H1 (cell line): ENCODE measurements at regions not wholly inside any gene's neighbourhood (a gene's known extent, or its start where the extent isn't known, plus 50 kb on each side); places are given as distances from the start of the nearest gene placed in this dataset.

ENCODE experiments used
- CTCF ChIA-PET: fragments of 300-600 bp; sonication (Branson Sonifier 250); formaldehyde crosslinking; loops from one replicate; lab custom pipeline; 2021; ENCODE audit not compliant: partially characterized antibody; lab: Charles Lee
- POLR2A ChIA-PET: fragments of 300-600 bp; sonication (Branson Sonifier 250); formaldehyde crosslinking; loops from one replicate; lab custom pipeline; 2021; ENCODE audit warnings: inconsistent platforms; ENCODE audit not compliant: partially characterized antibody; lab: Charles Lee
- DNase-seq, 2 experiments: peaks; one replicate each; pipeline versions ENCODE4 v3.0.0 to v3.0.0-alpha.2; 2010 to 2022; ENCODE audit warnings: low spot score in 2 of 2, low read depth in 1 of 2, mixed read lengths in 1 of 2
- FAIRE-seq: peaks from 2 replicates; lab custom pipeline; 2011; peaks lifted over from hg19 to GRCh38; lab: Jason Lieb, UNC
- H2AFZ ChIP-seq: 2 replicates; pipeline ENCODE4 v1.8.1; 2012; ENCODE audit warnings: low read length, inconsistent platforms
- H2AK5ac ChIP-seq: 2 replicates; pipeline ENCODE4 v1.6.1; 2013; ENCODE audit warnings: low read depth, low read length
- H2BK120ac ChIP-seq: replicated peaks from 2 replicates; pipeline ENCODE3; 2013; ENCODE audit warnings: low read depth, low read length, inconsistent platforms
- H2BK12ac ChIP-seq: 2 replicates; pipeline ENCODE4 v1.6.1; 2013; ENCODE audit warnings: low read depth, low read length
- H2BK15ac ChIP-seq: 2 replicates; pipeline ENCODE4 v1.6.1; 2013; ENCODE audit warnings: low read length
- H2BK20ac ChIP-seq: 2 replicates; pipeline ENCODE4 v1.6.1; 2013; ENCODE audit warnings: low read length
- H2BK5ac ChIP-seq: 2 replicates; pipeline ENCODE4 v1.6.1; 2013; ENCODE audit warnings: low read depth, low read length
- H3K14ac ChIP-seq: 2 replicates; pipeline ENCODE4 v1.6.1; 2013; ENCODE audit warnings: inconsistent platforms; ENCODE audit not compliant: insufficient read length
- H3K18ac ChIP-seq: 2 replicates; pipeline ENCODE4 v1.6.1; 2013; ENCODE audit warnings: low read length; ENCODE audit errors: extremely low read depth
- H3K23ac ChIP-seq: 2 replicates; pipeline ENCODE4 v1.6.1; 2013; ENCODE audit warnings: inconsistent platforms; ENCODE audit not compliant: insufficient read length
- H3K23me2 ChIP-seq: 2 replicates; pipeline ENCODE4 v1.6.1; 2013; ENCODE audit warnings: low read depth, low read length
- H3K27ac ChIP-seq: 2 replicates; pipeline ENCODE4 v1.6.1; 2011; ENCODE audit warnings: low read depth, low read length, inconsistent platforms
- H3K27me3 ChIP-seq, 4 experiments: replicated peaks in 1 of 4; 1 replicate in 1 of 4; 2 replicates in 3 of 4; pipeline versions ENCODE4 v1.6.1 to v1.8.1; 2011 to 2013; ENCODE audit warnings: low read length in 3 of 4, mild to moderate bottlenecking in 3 of 4, inconsistent platforms in 2 of 4, mixed read lengths in 2 of 4, moderate library complexity in 1 of 4; ENCODE audit not compliant: control insufficient read depth in 3 of 4, insufficient read depth in 3 of 4; ENCODE audit errors: extremely low read depth in 1 of 4
- H3K36me3 ChIP-seq, 4 experiments: 2 replicates each; pipeline versions ENCODE4 v1.6.1 to v1.8.1; 2011 to 2013; ENCODE audit warnings: mild to moderate bottlenecking in 4 of 4, low read length in 3 of 4, moderate library complexity in 2 of 4, control low read depth in 1 of 4, inconsistent platforms in 1 of 4; ENCODE audit not compliant: insufficient read depth in 4 of 4, control insufficient read depth in 2 of 4
- H3K4ac ChIP-seq: replicated peaks from 2 replicates; pipeline ENCODE3; 2013; ENCODE audit warnings: low read length, low read depth, mixed read lengths, inconsistent platforms; ENCODE audit not compliant: insufficient read length
- H3K4me1 ChIP-seq, 4 experiments: replicated peaks in 1 of 4; 1 replicate in 1 of 4; 2 replicates in 3 of 4; pipeline versions ENCODE4 v1.6.1 to v1.8.1; 2011 to 2013; ENCODE audit warnings: low read length in 3 of 4, inconsistent platforms in 2 of 4, mixed read lengths in 1 of 4; ENCODE audit not compliant: insufficient read depth in 4 of 4, control insufficient read depth in 3 of 4
- H3K4me2 ChIP-seq, 2 experiments: 2 replicates each; pipeline versions ENCODE4 v1.6.1 to v1.8.1; 2011 to 2013; ENCODE audit warnings: low read depth in 2 of 2, low read length in 2 of 2, control low read depth in 1 of 2, inconsistent platforms in 1 of 2, mild to moderate bottlenecking in 1 of 2; ENCODE audit not compliant: insufficient read depth in 1 of 2
- H3K4me3 ChIP-seq, 4 experiments: fragments of 200-600, 300-600 bp in 1 of 4; sonication (generic), shearing (Covaris generic), sonication (Bioruptor Twin) in 1 of 4; 2 replicates each; pipeline versions ENCODE4 v1.5.1 to v1.8.1; 2011 to 2016; ENCODE audit warnings: low read length in 4 of 4, low read depth in 3 of 4, control low read depth in 2 of 4, inconsistent platforms in 2 of 4, mild to moderate bottlenecking in 2 of 4, mixed read lengths in 1 of 4, moderate library complexity in 1 of 4; ENCODE audit not compliant: insufficient read depth in 2 of 4; ENCODE audit errors: extremely low read depth in 1 of 4
- H3K56ac ChIP-seq: replicated peaks from 2 replicates; pipeline ENCODE3; 2013; ENCODE audit warnings: low read depth, mild to moderate bottlenecking, mixed read lengths, low read length, inconsistent platforms; ENCODE audit not compliant: insufficient read length
- H3K79me1 ChIP-seq: 2 replicates; pipeline ENCODE4 v1.6.1; 2013; ENCODE audit warnings: low read depth, low read length, control low read depth
- H3K79me2 ChIP-seq, 2 experiments: 2 replicates each; pipeline versions ENCODE4 v1.6.1 to v1.8.1; 2012 to 2013; ENCODE audit warnings: low read length in 2 of 2, mild to moderate bottlenecking in 2 of 2, inconsistent platforms in 1 of 2; ENCODE audit not compliant: insufficient read depth in 2 of 2, control insufficient read depth in 1 of 2
- H3K9ac ChIP-seq, 4 experiments: replicated peaks in 1 of 4; 1 replicate in 1 of 4; 2 replicates in 3 of 4; pipeline versions ENCODE4 v1.6.1 to v1.8.1; 2011 to 2013; ENCODE audit warnings: low read depth in 3 of 4, low read length in 3 of 4, control low read depth in 2 of 4, mild to moderate bottlenecking in 2 of 4, moderate library complexity in 2 of 4, inconsistent platforms in 1 of 4; ENCODE audit errors: extremely low read depth in 1 of 4
- H3K9me3 ChIP-seq, 2 experiments: 2 replicates each; pipeline versions ENCODE4 v1.6.1 to v1.8.1; 2012 to 2013; ENCODE audit warnings: mild to moderate bottlenecking in 2 of 2, moderate library complexity in 2 of 2, control low read depth in 1 of 2, inconsistent platforms in 1 of 2, low read depth in 1 of 2, low read length in 1 of 2, mixed read lengths in 1 of 2; ENCODE audit not compliant: insufficient read depth in 2 of 2
- H4K20me1 ChIP-seq, 2 experiments: replicated peaks in 1 of 2; 2 replicates each; pipeline versions ENCODE3 to v1.8.1; 2011 to 2013; ENCODE audit warnings: inconsistent platforms in 2 of 2, low read length in 2 of 2, mild to moderate bottlenecking in 1 of 2; ENCODE audit not compliant: insufficient read depth in 2 of 2, control insufficient read depth in 1 of 2
- H4K5ac ChIP-seq: 2 replicates; pipeline ENCODE4 v1.6.1; 2013; ENCODE audit warnings: low read length, low read depth, mixed read lengths, inconsistent platforms; ENCODE audit not compliant: insufficient read length
- H4K8ac ChIP-seq: 2 replicates; pipeline ENCODE4 v1.8.0; 2013; ENCODE audit warnings: mild to moderate bottlenecking, moderate library complexity, low read length, inconsistent platforms; ENCODE audit not compliant: insufficient read depth; ENCODE audit errors: extremely low read depth
- H4K91ac ChIP-seq: replicated peaks from 2 replicates; pipeline ENCODE3; 2013; ENCODE audit warnings: low read length, mixed read lengths, inconsistent platforms; ENCODE audit not compliant: insufficient read length
- EGR1 ChIP-seq: IDR thresholded peaks from 2 replicates; pipeline ENCODE4 v1.6.1; 2011; ENCODE audit warnings: low read depth, low read length, borderline replicate concordance
- JUN ChIP-seq: IDR thresholded peaks from 2 replicates; pipeline ENCODE4 v1.6.1; 2011; ENCODE audit warnings: low read depth, mild to moderate bottlenecking, improper control_type of control experiment, low read length
- KDM4A ChIP-seq: IDR thresholded peaks from one replicate; pipeline ENCODE4 v1.7.1; 2012; ENCODE audit warnings: low read depth, mild to moderate bottlenecking, moderate library complexity, low read length, inconsistent platforms; ENCODE audit not compliant: severe bottlenecking
- POLR2AphosphoS5 ChIP-seq: IDR thresholded peaks from 2 replicates; pipeline ENCODE4 v1.6.1; 2011; ENCODE audit warnings: low read depth, low read length
- SAP30 ChIP-seq: fragments of 300-600 bp; sonication (generic); IDR thresholded peaks from 2 replicates; pipeline ENCODE4 v1.7.1; 2012; ENCODE audit warnings: low read length, moderate library complexity, mild to moderate bottlenecking, inconsistent platforms; ENCODE audit not compliant: insufficient read depth, insufficient replicate concordance
- SIRT6 ChIP-seq: IDR thresholded peaks from one replicate; pipeline ENCODE4 v1.7.1; 2012; ENCODE audit warnings: low read length, inconsistent platforms
- SUZ12 ChIP-seq: fragments of 200-600 bp; sonication (generic); IDR thresholded peaks from 2 replicates; pipeline ENCODE4 v1.6.1; 2012; ENCODE audit warnings: mild to moderate bottlenecking, inconsistent platforms, low read length, moderate library complexity, mixed read lengths
- TAF1 ChIP-seq: IDR thresholded peaks from 2 replicates; pipeline ENCODE4 v1.6.1; 2011; ENCODE audit warnings: mild to moderate bottlenecking, low read depth, low read length
- YY1 ChIP-seq: IDR thresholded peaks from 2 replicates; pipeline ENCODE4 v1.6.1; 2011; ENCODE audit warnings: low read depth, mild to moderate bottlenecking, low read length
- WGBS, 2 experiments: shearing (Covaris generic) in 1 of 2; methylation state at CpG; one replicate each; pipeline versions ENCODE4 v1.1.6 to v1.1.7; 2013 to 2015; ENCODE audit warnings: low lambda C conversion rate in 2 of 2, mixed read lengths in 2 of 2, inconsistent platforms in 1 of 2, low coverage in 1 of 2, missing lambda C conversion rate in 1 of 2; ENCODE audit not compliant: insufficient replicate concordance in 2 of 2, insufficient coverage in 1 of 2, insufficient read length in 1 of 2; ENCODE audit errors: extremely low coverage in 1 of 2, missing lambda C conversion rate in 1 of 2; 5-methylcytosine and 5-hydroxymethylcytosine counted together

GRCh38 chr6:95948324-95948723 lies 67.5 kb upstream of the FUT9 start:
- Histone ChIP-seq H2AFZ (no peak overlapping the region), H3K27ac (no peak overlapping the region), H3K4ac (no peak overlapping the region), H3K9me3 (0 out of 4 replicates have a peak, but pooled peaks cover 0 to 4% of the 10 kb centered on the region in 2 experiments), H3K79me1 (no peaks in the 10 kb centered on the region), H3K9ac (no peak overlapping the region), H3K4me3 (no peak overlapping the region), H3K4me1 (no peaks in the 10 kb centered on the region), H3K4me2 (no peak overlapping the region), H4K91ac (no peak overlapping the region), H3K27me3 (no peaks in the 10 kb centered on the region), H3K56ac (no peak overlapping the region), H2BK15ac (no peak overlapping the region), H3K18ac (no peak overlapping the region), H2AK5ac (no peak overlapping the region), H3K23ac (no peak overlapping the region), H3K79me2 (no peaks in the 10 kb centered on the region), H3K23me2 (no peaks in the 10 kb centered on the region), H2BK12ac (no peak overlapping the region), H3K14ac (no peak overlapping the region), H4K8ac (no peak overlapping the region), H2BK5ac (no peak overlapping the region), H4K5ac (no peak overlapping the region), H2BK120ac (no peak overlapping the region), H3K36me3 (no peaks in the 10 kb centered on the region), H4K20me1 (no peaks in the 10 kb centered on the region), H2BK20ac (no peak overlapping the region)
- CTCF ChIA-PET: no interaction called here
- WGBS, 2 experiments: 92% methylated on average over 1 of the region's 1 CpG; no CpG with 5 or more reads in 1 of the 2 experiments
- DNase-seq (no peak), FAIRE-seq (no peak)
- no peak for TF ChIP-seq SIRT6
- no peak for TF ChIP-seq SUZ12
- no peak for TF ChIP-seq EGR1
- TF ChIP-seq POLR2AphosphoS5: no peak
- TF ChIP-seq SAP30: no peak
- no peak for TF ChIP-seq JUN
- TF ChIP-seq YY1: no peak
- TF ChIP-seq KDM4A: no peak
- no peak for TF ChIP-seq TAF1
- POLR2A ChIA-PET: no interaction called here
